ENCODE measurements at regions not wholly inside any gene's neighbourhood (a gene's known extent, or its start where the extent isn't known, plus 50 kb on each side); places are given as distances from the start of the nearest gene placed in this dataset.

GRCh38 chr6:163637524-163637923 lies 223.0 kb downstream of the QKI start:
- DNase-seq (ENCODE audit: low spot score), result no peak
- H3K9me3 Mint-ChIP-seq (ENCODE audit: unreplicated experiment), result no peaks in the 10 kb centered on the region
- H3K4me1 Mint-ChIP-seq (ENCODE audit: unreplicated experiment), result no peaks in the 10 kb centered on the region
- peaks cover 2% of the 10 kb centered on the region for H3K27me3 Mint-ChIP-seq (ENCODE audit: unreplicated experiment)
- H3K4me3 Mint-ChIP-seq (ENCODE audit: unreplicated experiment), result no peak overlapping the region
- TF ChIP-seq, protein P1, sequence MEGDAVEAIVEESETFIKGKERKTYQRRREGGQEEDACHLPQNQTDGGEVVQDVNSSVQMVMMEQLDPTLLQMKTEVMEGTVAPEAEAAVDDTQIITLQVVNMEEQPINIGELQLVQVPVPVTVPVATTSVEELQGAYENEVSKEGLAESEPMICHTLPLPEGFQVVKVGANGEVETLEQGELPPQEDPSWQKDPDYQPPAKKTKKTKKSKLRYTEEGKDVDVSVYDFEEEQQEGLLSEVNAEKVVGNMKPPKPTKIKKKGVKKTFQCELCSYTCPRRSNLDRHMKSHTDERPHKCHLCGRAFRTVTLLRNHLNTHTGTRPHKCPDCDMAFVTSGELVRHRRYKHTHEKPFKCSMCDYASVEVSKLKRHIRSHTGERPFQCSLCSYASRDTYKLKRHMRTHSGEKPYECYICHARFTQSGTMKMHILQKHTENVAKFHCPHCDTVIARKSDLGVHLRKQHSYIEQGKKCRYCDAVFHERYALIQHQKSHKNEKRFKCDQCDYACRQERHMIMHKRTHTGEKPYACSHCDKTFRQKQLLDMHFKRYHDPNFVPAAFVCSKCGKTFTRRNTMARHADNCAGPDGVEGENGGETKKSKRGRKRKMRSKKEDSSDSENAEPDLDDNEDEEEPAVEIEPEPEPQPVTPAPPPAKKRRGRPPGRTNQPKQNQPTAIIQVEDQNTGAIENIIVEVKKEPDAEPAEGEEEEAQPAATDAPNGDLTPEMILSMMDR (IDR thresholded peaks at IDR 0.05; ENCODE audit: unreplicated experiment), result no peak
- H3K27ac Mint-ChIP-seq (ENCODE audit: unreplicated experiment), result no peak overlapping the region
- no peaks in the 10 kb centered on the region for H3K36me3 Mint-ChIP-seq (ENCODE audit: low read depth, unreplicated experiment)

DNA sequence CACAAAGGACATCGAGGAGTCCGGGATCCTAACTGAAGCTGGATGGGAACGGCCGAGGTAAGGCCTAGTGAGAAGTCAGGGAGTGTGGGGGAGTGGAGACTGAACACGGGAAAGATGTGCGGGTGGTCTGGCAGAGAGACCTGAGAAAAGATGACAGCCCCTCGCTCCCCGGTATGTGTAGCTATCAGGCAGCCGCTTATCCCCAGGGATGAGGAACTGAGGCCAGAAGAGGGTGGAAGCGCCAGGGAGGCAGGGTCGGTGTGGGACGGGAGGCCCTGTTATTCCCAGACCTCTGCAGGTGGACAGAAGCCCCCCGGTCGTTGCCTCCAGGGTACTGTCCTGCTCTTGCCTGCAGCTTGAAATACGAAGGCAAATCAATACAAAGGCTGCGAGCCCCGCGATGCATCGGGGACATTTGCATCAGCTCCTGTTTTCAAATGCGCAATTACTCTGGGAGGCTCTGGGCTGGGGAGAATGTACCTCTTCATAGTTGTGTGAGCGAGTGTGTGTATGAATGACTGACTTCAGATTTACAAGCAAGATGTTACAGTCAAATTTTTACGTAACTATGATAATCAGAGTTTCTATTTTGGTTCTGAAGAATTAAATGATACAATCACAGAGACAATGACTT lies 221.3 kb downstream of the QKI start:
- H3K27me3 Mint-ChIP-seq (ENCODE audit: unreplicated experiment), result peaks cover 2% of the 10 kb centered on the region
- H3K4me1 Mint-ChIP-seq (ENCODE audit: unreplicated experiment), result no peaks in the 10 kb centered on the region
- no peak overlapping the region for H3K27ac Mint-ChIP-seq (ENCODE audit: unreplicated experiment)
- no peaks in the 10 kb centered on the region for H3K36me3 Mint-ChIP-seq (ENCODE audit: low read depth, unreplicated experiment)
- no peaks in the 10 kb centered on the region for H3K9me3 Mint-ChIP-seq (ENCODE audit: unreplicated experiment)
- no peak for DNase-seq (ENCODE audit: low spot score)
- H3K4me3 Mint-ChIP-seq (ENCODE audit: unreplicated experiment), result no peak overlapping the region
- TF ChIP-seq, protein P1 (IDR thresholded peaks at IDR 0.05; ENCODE audit: unreplicated experiment), result no peak

- Mint-ChIP-seq H3K36me3 (ENCODE audit: low read depth, unreplicated experiment) (no peaks in the 10 kb centered on the region), H3K27ac (ENCODE audit: unreplicated experiment) (no peak overlapping the region), H3K9me3 (ENCODE audit: unreplicated experiment) (no peaks in the 10 kb centered on the region), H3K4me3 (ENCODE audit: unreplicated experiment) (no peak overlapping the region), H3K4me1 (ENCODE audit: unreplicated experiment) (no peaks in the 10 kb centered on the region), H3K27me3 (ENCODE audit: unreplicated experiment) (peaks cover 2% of the 10 kb centered on the region)
- TF ChIP-seq, protein P1 (IDR thresholded peaks at IDR 0.05; ENCODE audit: unreplicated experiment), result no peak
- no peak for DNase-seq (ENCODE audit: low spot score)
Observed at GRCh38 chr6:163635315-163635714, 220.8 kb downstream of the QKI start.

DNA sequence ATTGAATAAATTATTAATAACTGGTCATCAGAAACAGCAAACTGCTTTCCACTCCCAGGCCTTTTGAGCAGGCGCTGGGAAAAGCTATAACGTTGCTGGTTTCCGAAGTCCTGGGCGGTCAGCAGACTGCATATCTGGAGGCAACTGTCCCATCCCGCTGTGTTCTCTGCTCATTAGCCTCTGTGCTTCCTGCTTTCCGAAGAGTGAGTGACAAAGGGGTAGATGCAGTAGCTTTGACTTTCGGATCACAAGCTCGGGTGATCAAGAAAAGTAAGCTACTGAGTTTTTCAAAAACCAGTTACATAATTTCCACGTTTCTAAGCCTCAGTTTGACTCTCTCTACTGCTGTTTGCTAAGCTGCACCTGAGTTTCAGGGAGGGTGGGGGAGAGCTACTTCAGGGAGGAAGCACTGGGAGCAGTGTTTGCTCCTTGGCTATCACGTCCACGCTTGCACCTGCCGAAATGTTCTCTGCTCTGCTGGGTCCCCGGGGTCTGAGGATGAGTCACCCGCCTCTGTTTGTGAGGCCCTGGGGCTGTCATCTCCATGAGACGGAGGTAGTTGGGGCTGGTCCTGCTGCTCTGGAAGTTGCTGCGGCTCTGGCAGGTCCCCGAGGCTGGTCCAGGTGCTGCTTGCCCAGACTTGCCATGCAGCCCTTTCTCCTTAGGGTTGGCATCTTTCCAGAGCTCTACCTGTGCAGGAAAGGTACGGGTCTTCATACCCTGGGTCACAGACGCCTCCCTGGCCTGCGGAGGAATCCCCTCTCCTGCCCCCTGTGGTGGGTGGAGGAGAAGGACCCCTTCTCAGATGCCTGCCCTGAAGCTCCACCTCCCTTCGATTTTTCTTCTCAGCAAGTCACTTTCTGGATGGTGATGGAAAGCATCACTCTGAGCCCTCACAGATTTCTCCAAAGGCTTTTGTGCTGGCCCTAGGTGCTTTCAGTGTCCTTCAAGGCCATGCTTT lies 220.0 kb downstream of the QKI start:
- no peak for DNase-seq (ENCODE audit: low spot score)
- Mint-ChIP-seq H3K4me1 (ENCODE audit: unreplicated experiment) (no peaks in the 10 kb centered on the region), H3K9me3 (ENCODE audit: unreplicated experiment) (no peaks in the 10 kb centered on the region), H3K4me3 (ENCODE audit: unreplicated experiment) (no peak overlapping the region), H3K27me3 (ENCODE audit: unreplicated experiment) (peaks cover 2% of the 10 kb centered on the region), H3K27ac (ENCODE audit: unreplicated experiment) (no peak overlapping the region), H3K36me3 (ENCODE audit: low read depth, unreplicated experiment) (no peaks in the 10 kb centered on the region)
- TF ChIP-seq, protein P1 (IDR thresholded peaks at IDR 0.05; ENCODE audit: unreplicated experiment), result no peak

DNA sequence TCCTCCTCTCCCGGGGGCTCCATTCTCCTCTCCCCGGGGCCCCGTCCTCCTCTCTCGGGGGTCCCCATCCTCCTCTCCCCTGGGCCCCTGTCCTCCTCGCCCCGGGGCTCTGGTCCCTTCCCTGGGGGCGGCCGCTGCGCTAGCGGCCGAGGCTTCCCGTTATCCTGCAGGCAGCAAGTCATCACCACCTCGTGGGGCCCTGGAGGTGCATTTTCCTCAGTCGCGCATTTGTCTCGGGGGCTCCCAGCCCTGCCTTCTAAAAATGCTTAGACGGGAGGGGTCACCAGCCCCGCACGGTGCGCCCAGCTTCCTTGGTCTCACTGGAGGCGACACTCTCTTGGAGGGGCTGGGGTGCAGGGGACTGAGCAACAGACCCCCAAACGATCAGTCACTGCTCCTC lies 216.5 kb downstream of the QKI start:
- no peaks in the 10 kb centered on the region for H3K4me1 Mint-ChIP-seq (ENCODE audit: unreplicated experiment)
- H3K9me3 Mint-ChIP-seq (ENCODE audit: unreplicated experiment), result no peaks in the 10 kb centered on the region
- H3K36me3 Mint-ChIP-seq (ENCODE audit: low read depth, unreplicated experiment), result no peaks in the 10 kb centered on the region
- no peak overlapping the region for H3K27ac Mint-ChIP-seq (ENCODE audit: unreplicated experiment)
- H3K27me3 Mint-ChIP-seq (ENCODE audit: unreplicated experiment), result no peaks in the 10 kb centered on the region
- no peak for DNase-seq (ENCODE audit: low spot score)
- H3K4me3 Mint-ChIP-seq (ENCODE audit: unreplicated experiment), result no peak overlapping the region
- TF ChIP-seq, protein P1 (IDR thresholded peaks at IDR 0.05; ENCODE audit: unreplicated experiment), result no peak
